GM10266 (cell line): ENCODE measurements at regions not wholly inside any gene's neighbourhood (a gene's known extent, or its start where the extent isn't known, plus 50 kb on each side); places are given as distances from the start of the nearest gene placed in this dataset.
"Not testable (repeated sequence)": the region's sequence is repeated elsewhere in the genome, so short reads cannot be mapped to it uniquely, and the experiment has no call there.

ENCODE experiments used
- DNase-seq: peaks from one replicate; pipeline ENCODE4 v3.0.0; 2012; ENCODE audit errors: extremely low spot score
- CTCF ChIP-seq: IDR thresholded peaks from 2 replicates; pipeline ENCODE4 v1.5.1; 2012; ENCODE audit warnings: mild to moderate bottlenecking, low read depth; ENCODE audit not compliant: control insufficient read depth, insufficient read depth; ENCODE audit errors: missing control alignments

GRCh38 chr5:85604378-85604777 is 1013.4 kb upstream of the COX7C start:
- TF ChIP-seq CTCF = no peak
- no peak for DNase-seq

- no peak for DNase-seq
- TF ChIP-seq CTCF = no peak
Measured at GRCh38 chr5:85604786-85605185, 1013.0 kb upstream of the COX7C start.

- no peak for DNase-seq
- TF ChIP-seq CTCF = no peak
Measured at GRCh38 chr5:85605381-85605780, 1012.4 kb upstream of the COX7C start.

- no peak for DNase-seq
Measured at GRCh38 chr5:85614489-85614888, 1003.3 kb upstream of the COX7C start.

GRCh38 chr5:85621668-85622067 is 996.1 kb upstream of the COX7C start:
- no peak for TF ChIP-seq CTCF
- DNase-seq = no peak

More at GRCh38 chr5:85614489-85614888, 1003.3 kb upstream of the COX7C start:
- no peak for TF ChIP-seq CTCF

GRCh38 chr5:85628153-85628552 is 989.6 kb upstream of the COX7C start:
- no peak for DNase-seq
- no peak for TF ChIP-seq CTCF

GRCh38 chr5:85638495-85639125 is 979.1 kb upstream of the COX7C start:
- not testable (repeated sequence) for DNase-seq

GRCh38 chr5:85646036-85646435 is 971.7 kb upstream of the COX7C start:
- no peak for TF ChIP-seq CTCF
- no peak for DNase-seq
